IPS DF 4.7 (cell line): ENCODE measurements at regions not wholly inside any gene's neighbourhood (a gene's known extent, or its start where the extent isn't known, plus 50 kb on each side); places are given as distances from the start of the nearest gene placed in this dataset.
"Not testable (repeated sequence)": the region's sequence is repeated elsewhere in the genome, so short reads cannot be mapped to it uniquely, and the experiment has no call there.

Source experiments
- DNase-seq: peaks from one replicate; pipeline ENCODE4 v3.0.0-alpha.2; 2013; ENCODE audit warnings: low spot score; ENCODE audit errors: extremely low read depth

DNA sequence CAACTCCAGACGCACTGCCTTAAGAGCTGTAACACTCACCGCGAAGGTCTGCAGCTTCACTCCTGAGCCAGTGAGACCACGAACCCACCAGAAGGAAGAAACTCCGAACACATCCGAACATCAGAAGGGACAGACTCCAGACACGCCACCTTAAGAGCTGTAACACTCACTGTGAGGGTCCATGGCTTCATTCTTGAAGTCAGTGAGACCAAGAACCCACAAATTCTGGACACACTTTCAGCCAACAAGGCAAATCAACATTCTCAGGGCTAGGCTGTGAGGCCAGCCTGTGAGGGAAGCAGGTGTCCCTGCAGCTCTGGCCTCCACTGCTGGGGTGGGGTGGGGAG is 275.3 kb downstream of the ADGRD1 start:
- not testable (repeated sequence) for DNase-seq

- no peak for DNase-seq
Observed at GRCh38 chr12:131229426-131230339, 276.0 kb downstream of the ADGRD1 start.

- DNase-seq: no peak
Observed at GRCh38 chr12:131230340-131231031, 276.8 kb downstream of the ADGRD1 start.

DNA sequence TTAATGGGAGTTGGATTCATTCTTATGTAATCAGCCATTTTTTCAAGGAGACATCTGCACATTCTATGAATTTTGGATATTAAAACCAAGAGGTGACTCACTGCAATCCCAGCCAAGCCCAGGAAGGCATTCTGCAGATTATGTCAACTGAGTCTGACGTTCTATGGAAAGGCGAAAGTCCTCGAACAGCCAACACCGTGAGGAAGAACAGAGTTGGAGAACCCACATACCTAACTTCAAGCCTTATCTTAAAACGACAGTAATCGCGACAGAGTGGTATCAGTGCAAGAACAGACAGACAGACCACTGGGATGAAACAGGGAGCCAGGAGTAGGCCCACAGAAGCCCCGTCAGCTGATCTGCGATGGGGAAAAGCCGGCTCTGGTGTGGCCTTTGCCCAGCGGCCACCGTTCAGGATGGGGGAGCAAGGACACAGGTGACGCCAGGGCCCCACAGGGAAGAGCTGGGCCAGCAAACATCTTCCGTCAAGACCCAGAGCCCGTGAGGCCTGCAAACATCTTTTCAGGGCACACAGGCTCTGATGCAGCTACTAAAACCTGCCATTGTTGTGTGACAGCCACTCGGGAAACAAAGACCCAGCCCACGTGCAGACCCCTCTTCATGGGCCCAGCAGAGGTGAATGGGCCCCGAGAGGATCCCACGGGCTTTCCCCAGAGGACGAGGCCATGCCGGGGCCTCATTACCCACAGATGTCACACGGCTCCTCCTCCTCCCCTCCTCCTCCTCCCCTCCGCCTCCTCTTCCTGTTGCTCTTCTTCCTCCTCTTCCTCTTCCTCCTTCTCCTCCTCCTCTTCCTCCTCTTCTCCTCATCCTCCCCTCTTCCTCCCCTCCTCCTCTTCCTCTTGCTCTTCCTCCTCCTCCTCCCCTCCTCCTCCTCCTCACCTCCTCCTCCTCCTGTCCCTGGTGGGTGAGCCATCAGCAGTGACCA is 277.6 kb downstream of the ADGRD1 start:
- no peak for DNase-seq

GRCh38 chr12:131232036-131232435 is 278.3 kb downstream of the ADGRD1 start:
- no peak for DNase-seq

DNA sequence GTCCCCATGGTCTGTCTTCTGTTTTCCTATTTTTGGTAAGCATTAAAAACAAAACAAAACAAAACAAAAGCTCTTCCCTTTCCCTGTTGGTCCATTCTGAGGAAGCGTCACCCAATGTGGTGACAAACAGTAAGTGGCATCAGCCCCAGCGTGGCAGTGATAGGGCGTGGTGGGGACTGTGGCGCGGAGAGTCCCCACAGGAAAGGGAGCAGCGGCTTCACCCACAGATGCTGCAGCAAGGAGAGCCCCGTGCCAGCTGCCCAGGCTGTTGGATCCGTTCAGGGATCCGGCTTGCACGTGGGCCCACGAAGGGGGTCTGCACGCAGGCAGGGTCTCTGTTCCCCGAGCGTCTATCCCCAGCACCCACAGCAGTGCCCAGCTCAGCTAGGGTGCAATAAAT is 279.2 kb downstream of the ADGRD1 start:
- not testable (repeated sequence) for DNase-seq

DNA sequence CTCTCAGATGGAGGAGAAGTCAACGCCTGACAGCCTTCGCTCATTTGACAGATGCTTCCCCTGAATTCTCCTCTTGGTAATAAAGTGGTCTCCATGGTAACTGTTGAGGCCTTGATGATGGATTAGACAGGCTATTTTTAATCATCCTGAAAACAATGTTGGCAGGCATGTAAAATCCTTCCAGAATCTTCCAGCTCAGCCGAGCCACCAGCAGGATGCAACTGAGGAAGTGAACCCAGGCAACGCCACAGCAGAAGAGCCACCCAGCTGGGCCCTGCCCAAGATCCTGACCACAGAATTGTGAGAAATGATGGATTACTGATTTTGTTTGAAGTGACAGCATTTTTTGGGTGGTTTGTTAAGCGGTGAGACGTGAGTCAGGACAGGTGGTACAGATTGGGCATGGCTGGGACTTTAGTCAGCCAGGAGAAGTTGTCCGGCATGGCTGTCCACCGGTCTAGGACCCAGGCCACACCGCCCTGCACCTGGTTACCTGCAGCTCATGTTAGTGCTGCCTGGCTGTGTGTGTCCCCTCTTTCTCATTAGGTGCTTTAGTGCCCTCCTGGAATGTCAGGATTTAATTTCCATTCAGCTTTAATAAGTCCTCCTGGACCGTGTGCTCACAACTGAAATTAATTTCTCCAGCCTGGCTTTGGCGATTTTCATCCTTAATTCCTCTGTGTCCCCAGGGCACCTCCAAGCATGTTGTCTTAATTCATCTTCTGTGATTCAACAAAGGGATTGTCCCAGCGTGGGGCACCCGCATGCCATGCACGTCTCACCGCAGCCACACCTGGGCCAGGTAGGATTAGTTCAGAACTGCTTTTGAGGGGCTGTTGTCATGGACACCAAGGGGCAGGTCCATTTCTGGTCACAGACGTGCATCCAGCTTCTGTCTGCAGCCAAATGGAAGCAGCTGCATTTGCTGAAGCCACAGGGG is 280.4 kb downstream of the ADGRD1 start:
- DNase-seq: not testable (repeated sequence)

- not testable (repeated sequence) for DNase-seq
Observed at GRCh38 chr12:131234841-131235271, 281.1 kb downstream of the ADGRD1 start.

DNA sequence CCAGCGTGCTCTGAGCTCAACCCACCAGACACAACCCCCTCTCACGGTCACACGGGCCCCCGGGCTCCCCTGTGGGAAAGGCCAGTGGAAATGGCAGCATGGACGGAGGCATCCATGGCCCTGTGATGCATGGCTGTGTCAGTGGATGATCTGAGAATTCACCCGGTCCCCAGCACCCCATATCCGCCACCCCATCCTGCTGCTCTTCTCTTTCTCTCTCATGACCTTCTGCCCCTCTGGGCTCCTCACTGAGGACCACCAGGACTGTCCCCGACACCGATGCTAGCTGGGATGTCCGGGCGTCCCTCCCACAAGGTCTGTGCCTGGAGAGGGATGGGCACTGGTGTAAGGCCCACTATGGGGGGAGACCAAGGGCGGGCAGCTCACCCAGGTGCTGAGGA is 282.2 kb downstream of the ADGRD1 start:
- no peak for DNase-seq

DNA sequence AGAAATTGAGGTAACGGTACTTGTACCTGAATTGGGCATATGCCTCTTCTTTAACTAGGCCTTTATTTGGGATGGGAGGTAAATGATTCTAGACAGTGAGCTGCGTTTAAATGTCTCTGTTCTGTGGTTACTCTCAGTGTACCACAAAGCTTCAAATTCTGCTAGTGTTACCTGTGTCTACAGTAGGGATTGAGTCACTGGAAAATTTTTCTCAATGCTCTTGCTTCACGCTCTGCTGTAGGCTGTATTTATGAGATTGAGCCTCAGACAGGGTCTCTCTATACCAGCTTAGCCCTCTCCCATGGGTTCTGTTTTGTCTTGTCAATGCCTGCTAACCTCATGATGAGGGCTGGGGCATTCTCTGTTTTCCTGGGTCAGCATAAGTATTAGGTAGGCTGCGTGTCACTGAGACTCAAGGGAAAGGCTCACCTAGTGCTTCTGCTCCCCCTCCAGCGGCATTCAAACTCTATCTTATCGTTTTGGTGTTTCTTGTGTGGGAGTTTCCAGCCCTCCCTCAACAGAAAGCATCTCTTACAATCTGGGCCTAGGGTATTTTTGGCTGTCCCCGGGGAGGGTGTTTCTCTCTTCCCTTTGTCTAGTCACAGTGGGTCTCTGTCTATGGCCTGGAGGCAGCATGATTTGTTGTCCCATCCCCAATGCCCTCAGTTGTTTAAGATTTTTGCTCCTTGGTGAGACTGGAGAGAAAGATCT is 285.8 kb downstream of the ADGRD1 start:
- DNase-seq: no peak

DNA sequence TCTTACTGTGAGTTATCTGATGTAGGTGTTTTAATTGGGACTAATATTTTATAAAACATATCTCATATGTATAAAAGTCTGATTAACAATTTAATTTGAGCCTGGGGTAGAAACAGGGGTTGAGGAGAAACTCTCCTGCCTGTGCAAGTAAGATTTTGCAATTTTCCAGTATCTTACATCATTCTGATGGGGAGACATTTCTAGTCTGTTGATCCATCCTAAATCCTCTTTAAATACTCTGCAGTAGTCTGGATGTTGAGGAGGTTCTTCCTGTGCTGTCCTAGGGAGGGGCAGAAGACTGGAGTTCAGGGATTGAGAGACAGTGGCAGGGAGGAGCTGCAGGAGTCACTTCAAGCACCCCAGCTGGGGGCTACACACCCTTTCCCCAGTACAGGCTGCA is 287.8 kb downstream of the ADGRD1 start:
- no peak for DNase-seq

DNA sequence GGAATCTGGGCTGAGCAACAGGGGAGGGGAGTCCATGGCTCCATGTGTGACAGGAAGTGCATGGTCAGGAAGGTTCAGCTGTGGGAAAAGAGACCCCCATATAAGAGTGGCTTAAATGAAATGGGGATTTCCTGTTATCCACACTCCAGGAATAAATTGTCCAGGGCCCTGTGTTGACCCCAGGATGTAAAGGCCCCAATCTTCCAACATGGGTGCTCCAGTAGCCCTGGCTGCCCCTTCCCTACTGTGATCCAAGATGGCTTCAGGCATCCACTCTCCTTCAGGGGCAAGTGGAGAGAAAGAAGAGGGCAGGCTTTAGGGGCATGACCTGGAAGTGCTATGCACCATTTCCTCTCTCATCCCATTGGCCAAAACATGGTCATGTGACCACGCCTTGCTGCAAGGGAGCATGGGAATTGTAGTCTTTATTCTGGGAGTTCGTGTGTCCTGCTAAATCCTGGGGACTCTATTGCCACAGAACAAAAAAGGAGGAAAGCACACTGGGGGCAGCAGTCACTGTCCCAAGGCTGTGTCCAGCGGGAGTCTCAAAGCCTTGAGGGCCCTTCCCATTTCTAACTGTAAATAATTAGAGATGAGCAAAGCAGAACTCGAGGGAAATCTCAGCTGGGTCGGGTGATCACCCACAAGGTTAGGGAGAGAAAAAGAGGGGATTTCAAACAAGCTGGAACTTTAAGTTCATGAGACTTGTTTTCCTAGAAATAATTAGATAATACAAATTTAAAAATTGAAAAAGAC is 289.2 kb downstream of the ADGRD1 start:
- no peak for DNase-seq

GRCh38 chr12:131244157-131244688 is 290.5 kb downstream of the ADGRD1 start:
- not testable (repeated sequence) for DNase-seq

- not testable (repeated sequence) for DNase-seq
Observed at GRCh38 chr12:131245161-131245560, 291.5 kb downstream of the ADGRD1 start.

GRCh38 chr12:131245564-131246355 is 292.1 kb downstream of the ADGRD1 start:
- no peak for DNase-seq

- DNase-seq: not testable (repeated sequence)
Observed at GRCh38 chr12:131247026-131247725, 293.5 kb downstream of the ADGRD1 start.

- not testable (repeated sequence) for DNase-seq
Observed at GRCh38 chr12:131247875-131248274, 294.2 kb downstream of the ADGRD1 start.
